ENCODE measurements at regions not wholly inside any gene's neighbourhood (a gene's known extent, or its start where the extent isn't known, plus 50 kb on each side); places are given as distances from the start of the nearest gene placed in this dataset.

DNA sequence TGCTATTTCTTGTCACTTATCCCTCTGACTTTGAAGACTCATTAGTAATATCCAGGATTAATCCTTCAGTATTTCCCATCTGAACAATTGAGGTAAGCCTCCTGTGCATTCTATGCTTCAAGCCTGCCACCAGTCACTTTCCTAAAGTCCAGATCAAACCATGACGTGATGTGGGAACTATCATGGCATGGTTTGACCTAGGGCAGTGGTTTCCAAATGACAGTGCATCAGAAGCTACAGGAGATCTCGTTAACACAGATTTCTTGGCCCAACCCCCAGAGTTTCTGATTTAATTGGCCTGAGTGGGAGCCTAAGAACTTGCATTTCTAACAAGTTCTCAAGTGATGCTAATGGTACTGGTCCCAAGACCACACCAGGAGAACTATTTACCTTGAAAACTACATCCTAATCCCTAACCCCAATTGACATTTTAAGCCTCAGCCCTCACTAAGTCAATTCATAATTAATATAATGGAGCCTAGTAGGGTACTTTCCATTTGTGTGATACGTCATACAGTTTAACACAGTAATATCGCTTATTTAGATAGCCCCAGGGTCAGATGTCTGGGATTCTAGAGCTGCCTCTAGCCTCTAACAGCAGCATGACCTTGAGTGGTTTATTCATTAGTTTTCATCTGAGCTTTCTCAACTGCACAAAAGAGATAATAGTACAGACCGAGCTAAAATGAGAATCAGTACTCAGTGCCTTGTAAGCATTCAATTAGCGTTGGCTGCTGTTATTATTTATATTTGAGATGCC lies 907.6 kb downstream of the TFAP2A start:
- FAIRE-seq (no peak), DNase-seq (ENCODE audit: low read depth, low spot score) (no peak)
- Histone ChIP-seq H3K79me2 (ENCODE audit: control insufficient read depth, insufficient read depth, low read length) (no peaks in the 10 kb centered on the region), H3K27me3 (ENCODE audit: control insufficient read depth in 2 of 2, insufficient read depth in 2 of 2, low read length in 2 of 2) (no peaks in the 10 kb centered on the region), H3K9me1 (replicated peaks; ENCODE audit: control insufficient read depth, extremely low read depth, insufficient read depth, low read length) (no peaks in the 10 kb centered on the region), H3K36me3 (ENCODE audit: control insufficient read depth in 2 of 2, extremely low read depth in 1 of 2, insufficient read depth in 2 of 2, low read length in 2 of 2) (no peaks in the 10 kb centered on the region), H3K4me3 (replicated peaks in 1 of 3; ENCODE audit: insufficient read depth in 1 of 3, low read depth in 1 of 3, low read length in 3 of 3) (no peak overlapping the region), H3K4me2 (ENCODE audit: insufficient read depth, low read length) (no peak overlapping the region), H4K20me1 (replicated peaks; ENCODE audit: control insufficient read depth, extremely low read depth, insufficient read depth, low read length) (no peaks in the 10 kb centered on the region), H3K9me3 (replicated peaks; ENCODE audit: control insufficient read depth, insufficient read depth, low read length) (no peaks in the 10 kb centered on the region), H3K4me1 (ENCODE audit: control insufficient read depth, extremely low read depth, insufficient read depth, low read length) (peaks cover 17% of the 10 kb centered on the region), H2AFZ (ENCODE audit: low read depth, low read length) (no peak overlapping the region), H3K9ac (replicated peaks; ENCODE audit: extremely low read depth, insufficient read depth, low read length) (no peak overlapping the region), H3K27ac (ENCODE audit: insufficient read depth, low read depth, low read length) (no peak overlapping the region)
- BruUV-seq (replicated peaks), result no TSS peak
- intact Hi-C loops (cut with micrococcal nuclease) (no loop called here), dilution Hi-C loops (cut with MboI; ENCODE audit: extremely low pct_ligation_motif_present, low sequenced_read_pairs) (no loop called here)
- CTCF ChIA-PET, result interaction anchor here (1.2 kb wide), 1 partner anchor 8 kb away, joined by 3 read pairs; no protein-coding TSS in a partner anchor
- TF ChIP-seq FOS (IDR thresholded peaks at IDR 0.05; ENCODE audit: borderline replicate concordance, insufficient read depth, low read length) (no peak), MAX (IDR thresholded peaks at IDR 0.05; ENCODE audit: insufficient read depth, insufficient read length) (no peak), MYC (IDR thresholded peaks at IDR 0.05; ENCODE audit: low read depth, low read length) (no peak), EZH2 (IDR thresholded peaks at IDR 0.05; ENCODE audit: borderline replicate concordance, low read depth, low read length, severe bottlenecking) (no peak), JUN (IDR thresholded peaks at IDR 0.05; ENCODE audit: borderline replicate concordance, insufficient read depth, insufficient read length, low read depth) (no peak), POLR2A (IDR thresholded peaks at IDR 0.05; ENCODE audit: low read depth, low read length) (no peak), GATA2 (IDR thresholded peaks at IDR 0.05; ENCODE audit: insufficient read depth, insufficient read length, low read depth, low read length) (no peak), POLR2AphosphoS5 (IDR thresholded peaks at IDR 0.05; ENCODE audit: insufficient read depth, low read depth, low read length) (no peak)
- TF ChIP-seq, protein P1, sequence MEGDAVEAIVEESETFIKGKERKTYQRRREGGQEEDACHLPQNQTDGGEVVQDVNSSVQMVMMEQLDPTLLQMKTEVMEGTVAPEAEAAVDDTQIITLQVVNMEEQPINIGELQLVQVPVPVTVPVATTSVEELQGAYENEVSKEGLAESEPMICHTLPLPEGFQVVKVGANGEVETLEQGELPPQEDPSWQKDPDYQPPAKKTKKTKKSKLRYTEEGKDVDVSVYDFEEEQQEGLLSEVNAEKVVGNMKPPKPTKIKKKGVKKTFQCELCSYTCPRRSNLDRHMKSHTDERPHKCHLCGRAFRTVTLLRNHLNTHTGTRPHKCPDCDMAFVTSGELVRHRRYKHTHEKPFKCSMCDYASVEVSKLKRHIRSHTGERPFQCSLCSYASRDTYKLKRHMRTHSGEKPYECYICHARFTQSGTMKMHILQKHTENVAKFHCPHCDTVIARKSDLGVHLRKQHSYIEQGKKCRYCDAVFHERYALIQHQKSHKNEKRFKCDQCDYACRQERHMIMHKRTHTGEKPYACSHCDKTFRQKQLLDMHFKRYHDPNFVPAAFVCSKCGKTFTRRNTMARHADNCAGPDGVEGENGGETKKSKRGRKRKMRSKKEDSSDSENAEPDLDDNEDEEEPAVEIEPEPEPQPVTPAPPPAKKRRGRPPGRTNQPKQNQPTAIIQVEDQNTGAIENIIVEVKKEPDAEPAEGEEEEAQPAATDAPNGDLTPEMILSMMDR (IDR thresholded peaks at IDR 0.05; ENCODE audit: extremely low read depth in 1 of 2, insufficient read depth in 1 of 2, low read depth in 1 of 2, low read length in 2 of 2), result no peak
- POLR2A ChIA-PET, result no interaction called here
